GM18511 (cell line): ENCODE measurements at regions not wholly inside any gene's neighbourhood (a gene's known extent, or its start where the extent isn't known, plus 50 kb on each side); places are given as distances from the start of the nearest gene placed in this dataset.
"Not testable (repeated sequence)": the region's sequence is repeated elsewhere in the genome, so short reads cannot be mapped to it uniquely, and the experiment has no call there.

Experiments used
- ATAC-seq: cut with Tn5 transposase; IDR thresholded peaks from one replicate; pipeline ENCODE4 v1.9.1; 2021; ENCODE audit warnings: mild to moderate bottlenecking, moderate library complexity; ENCODE audit not compliant: unreplicated experiment

DNA sequence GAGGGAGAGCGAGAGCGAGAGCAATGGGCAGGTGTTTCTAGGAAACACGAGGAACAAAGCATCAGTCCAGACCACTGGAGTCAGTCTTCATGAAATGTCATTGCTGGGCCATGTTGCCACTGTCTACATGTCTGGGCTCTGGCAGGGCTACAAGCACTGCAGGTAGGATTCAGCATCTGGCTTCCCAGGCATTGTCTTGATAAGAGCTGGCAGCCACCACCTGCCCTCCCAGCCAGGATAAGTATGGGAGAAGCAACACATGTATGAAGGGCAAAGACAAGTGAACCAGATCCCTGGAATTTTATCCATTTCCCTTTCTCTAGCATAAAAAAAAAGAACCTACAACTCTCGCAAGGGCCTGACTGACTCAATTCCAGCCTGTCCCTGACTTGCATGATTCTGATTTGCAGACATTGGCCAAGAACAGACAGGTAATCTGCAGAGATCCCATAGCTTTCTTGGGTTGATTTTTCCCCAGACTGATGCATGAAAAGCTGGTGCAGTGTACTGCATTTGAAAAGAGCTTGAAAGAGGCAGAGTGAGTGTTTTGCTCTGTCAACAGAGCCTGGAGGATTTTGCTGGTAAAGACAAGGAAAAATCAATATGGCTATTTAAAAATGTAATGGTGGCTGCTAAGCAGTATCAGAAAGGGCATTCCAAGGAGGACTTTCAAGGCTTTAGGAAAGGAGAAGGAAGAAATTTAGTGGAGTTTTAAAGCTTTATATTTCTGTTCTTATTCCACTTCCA, 157.2 kb upstream of the MYRIP start:
- no peak for ATAC-seq

- ATAC-seq, result not testable (repeated sequence)
Measured at GRCh38 chr3:39655718-39656117, 153.7 kb upstream of the MYRIP start.

GRCh38 chr3:39657075-39657474, 152.3 kb upstream of the MYRIP start:
- ATAC-seq, result no peak

DNA sequence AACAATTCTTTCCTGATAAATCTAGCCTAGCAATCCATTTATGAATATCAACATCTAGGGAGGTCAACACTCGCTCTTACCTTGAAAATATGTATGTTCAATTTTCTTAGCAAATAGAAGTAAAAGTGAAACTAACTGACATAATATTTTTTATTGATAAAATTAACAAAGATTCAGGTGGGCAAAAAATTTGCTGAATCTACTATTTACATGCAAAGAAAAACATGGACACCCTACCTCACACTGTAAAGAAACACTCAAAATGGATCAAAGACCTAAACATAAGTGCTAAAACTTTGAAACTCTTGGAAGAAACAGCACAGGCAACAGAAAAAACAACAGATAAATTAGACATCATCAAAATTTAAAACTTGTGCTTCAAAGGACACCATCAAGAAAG, 151.6 kb upstream of the MYRIP start:
- ATAC-seq, result no peak

DNA sequence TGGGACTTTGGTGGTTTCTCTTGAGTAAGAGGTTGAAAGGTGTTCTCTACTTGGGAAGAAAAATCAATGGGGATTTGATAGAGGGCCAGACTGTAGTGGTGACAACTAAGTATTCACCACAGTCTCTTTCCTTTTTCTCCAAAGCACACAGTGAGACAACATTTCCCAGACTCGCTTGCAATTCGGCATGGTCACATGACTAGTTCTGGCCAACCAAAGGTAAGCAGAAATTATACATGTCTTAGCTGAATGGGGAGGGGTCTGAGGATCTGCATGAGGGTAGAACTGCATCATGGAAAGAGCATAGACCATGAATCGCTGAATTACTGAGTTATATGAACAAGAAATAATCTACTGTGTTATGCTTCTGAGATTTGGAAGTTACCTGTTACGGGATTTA, 144.5 kb upstream of the MYRIP start:
- no peak for ATAC-seq

DNA sequence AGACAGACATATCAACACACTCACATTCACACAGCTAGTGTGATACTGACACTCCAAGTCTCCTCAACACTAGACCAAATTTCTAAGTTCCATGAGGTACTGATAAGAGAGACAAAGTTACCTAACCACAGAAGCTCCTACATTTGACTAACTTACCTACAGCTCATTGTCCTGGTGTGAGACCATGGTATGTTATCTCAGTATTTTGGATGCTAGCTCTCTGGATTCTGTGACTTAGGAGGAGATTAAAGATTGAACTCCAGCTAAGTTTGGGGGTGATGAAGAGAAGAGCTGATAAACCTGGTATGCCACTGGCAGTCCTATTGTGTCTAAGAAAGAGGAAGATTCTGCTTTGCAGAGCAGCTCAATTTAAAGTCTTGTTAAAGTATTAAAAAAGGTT, 144.0 kb upstream of the MYRIP start:
- ATAC-seq, result no peak

DNA sequence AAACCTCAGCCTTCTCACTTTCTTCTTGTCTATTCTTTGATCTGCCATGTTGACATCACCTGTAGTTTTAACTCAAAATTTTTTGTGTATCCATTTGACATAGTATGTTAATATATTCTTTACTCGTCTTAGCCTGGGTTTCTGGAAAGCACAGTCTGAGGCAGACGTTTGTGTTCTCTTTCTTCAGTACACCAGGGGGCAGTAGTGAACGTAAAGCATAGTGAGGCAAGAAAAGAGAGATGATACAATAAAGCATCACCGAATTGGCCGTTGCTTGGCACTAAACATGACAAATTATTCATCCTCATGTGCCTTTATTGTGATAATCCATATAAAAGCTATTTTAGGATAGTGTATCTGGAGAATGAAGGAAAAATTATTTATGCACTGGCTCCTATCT, 141.0 kb upstream of the MYRIP start:
- no peak for ATAC-seq

DNA sequence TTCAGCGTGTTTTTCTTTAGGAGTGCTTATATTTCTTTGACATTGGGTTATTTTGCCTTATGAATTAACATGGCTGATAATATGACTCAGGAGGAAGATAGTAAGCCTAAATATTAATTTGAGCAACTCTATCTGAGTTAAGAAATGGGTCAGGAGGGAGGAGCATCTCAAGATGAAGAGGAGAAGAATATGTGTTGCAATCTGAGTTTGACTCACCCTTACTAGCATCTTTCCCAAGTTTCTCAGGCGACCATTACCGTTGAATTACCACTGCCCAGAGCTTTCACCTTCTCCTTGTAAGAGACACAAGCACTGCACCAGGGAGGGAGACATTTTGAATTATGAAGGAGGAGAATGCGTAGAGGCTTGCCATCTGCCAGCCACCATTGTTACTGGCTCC, 138.3 kb upstream of the MYRIP start:
- ATAC-seq, result no peak

- ATAC-seq, result no peak
Measured at GRCh38 chr3:39671600-39671999, 137.8 kb upstream of the MYRIP start.

- ATAC-seq, result no peak
Measured at GRCh38 chr3:39705351-39705900, 104.0 kb upstream of the MYRIP start.

- ATAC-seq, result peak; percentile 80
Measured at GRCh38 chr3:39707314-39707909, 102.0 kb upstream of the MYRIP start.

DNA sequence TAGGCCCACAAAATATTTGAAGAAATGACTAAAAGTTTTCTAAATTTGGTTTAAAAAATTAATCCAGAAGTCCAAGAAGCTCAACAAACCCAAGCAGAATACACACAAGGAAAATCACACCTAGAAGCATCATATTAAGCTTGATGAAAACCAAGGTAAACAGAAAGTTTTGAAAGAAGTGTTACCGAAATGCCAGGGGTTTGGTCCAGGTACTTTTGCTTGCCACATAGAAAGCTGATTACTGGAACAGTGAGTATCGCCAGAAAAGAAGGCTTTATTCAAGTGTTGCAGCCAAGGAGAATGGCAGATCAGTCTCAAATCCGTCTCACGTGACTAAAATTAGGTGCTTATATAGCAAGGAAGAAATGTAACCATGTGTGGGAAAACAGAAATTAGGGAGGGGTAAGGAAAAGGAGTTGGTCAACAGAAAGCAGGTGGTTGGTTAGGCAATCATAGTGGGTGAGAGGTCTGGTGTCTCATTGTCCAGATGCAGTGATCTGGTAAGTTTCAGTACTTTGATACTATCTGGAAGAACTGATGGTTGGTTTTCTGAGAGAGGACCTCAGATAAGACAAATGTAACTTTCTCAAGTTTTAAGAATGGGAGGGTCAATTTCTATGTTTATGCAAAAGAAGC, 96.9 kb upstream of the MYRIP start:
- ATAC-seq, result no peak

DNA sequence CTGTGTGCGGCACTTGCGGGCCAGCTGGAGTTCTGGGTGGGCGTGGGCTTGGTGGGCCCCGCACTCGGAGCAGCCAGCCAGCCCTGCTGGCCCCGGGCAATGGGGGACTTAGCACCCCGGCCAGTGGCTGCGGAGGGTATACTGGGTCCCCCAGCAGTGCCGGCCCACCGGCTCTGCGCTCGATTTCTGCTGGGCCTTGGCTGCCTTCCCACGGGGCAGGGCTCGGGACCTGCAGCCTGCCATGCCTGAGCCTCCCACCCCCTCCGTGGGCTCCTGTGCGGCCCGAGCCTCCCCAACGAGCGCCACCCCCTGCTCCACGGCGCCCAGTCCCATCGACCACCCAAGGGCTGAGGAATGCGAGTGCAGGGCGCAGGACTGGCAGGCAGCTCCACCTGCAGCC, 96.1 kb upstream of the MYRIP start:
- not testable (repeated sequence) for ATAC-seq

DNA sequence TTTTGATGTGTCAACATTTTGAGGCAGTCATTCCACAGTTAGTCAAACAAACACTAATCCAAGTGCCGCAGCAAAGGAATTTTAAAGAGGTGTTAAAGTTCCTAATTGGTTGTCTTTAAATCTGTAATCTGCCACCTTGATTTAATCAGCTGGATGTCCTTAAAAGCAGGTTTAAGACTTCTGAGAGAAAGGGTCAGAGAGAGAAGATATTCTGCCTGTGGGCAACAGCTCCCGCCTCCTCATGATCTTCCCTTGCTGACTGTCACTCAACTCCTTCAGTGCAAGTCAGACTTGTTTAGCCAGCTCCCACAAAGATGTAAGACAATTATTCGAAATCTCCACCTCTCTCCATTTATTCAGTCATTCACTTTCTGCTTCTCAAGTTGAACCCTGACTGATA, 92.6 kb upstream of the MYRIP start:
- ATAC-seq, result no peak

- ATAC-seq, result no peak
Measured at GRCh38 chr3:39718674-39719595, 90.5 kb upstream of the MYRIP start.

DNA sequence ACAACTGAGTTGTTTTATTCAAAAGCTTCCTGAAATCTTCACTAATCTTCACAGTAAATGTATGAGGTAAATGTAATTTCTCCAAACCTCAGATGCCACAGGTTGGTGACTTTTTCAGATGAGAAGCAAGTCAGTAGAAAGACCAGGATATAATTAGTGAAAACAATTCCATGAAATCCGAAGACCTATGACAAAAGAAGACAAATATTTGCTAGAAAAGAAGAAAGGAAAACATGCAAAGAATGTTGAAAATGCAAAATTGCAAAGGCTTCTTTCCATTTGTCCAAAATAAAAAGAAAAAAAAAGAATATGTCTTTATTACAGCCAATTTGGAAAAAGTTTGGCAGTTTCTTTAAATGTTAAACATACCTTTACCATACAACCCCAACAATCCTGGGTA, 88.3 kb upstream of the MYRIP start:
- ATAC-seq, result no peak

- peak; percentile 46 for ATAC-seq
Measured at GRCh38 chr3:39724233-39724846, 85.1 kb upstream of the MYRIP start.

DNA sequence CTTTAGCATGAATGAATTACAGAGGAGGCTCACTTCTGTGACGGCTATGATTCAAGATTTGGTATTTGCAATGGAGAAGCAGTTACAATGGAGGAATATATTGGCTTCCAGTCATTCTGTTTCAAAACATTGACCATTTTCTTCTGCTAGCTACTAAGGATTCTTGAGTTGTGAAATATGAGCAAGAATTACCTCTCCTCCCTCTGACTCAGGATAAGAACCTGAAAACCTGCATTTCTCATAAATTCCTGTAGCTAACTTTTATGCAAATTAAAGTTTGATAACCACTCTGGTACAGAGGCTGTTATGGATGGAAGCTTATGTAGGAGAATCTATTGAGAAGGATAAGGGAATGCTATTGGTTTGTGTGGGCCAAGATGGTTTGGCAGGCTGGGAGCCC, 84.1 kb upstream of the MYRIP start:
- no peak for ATAC-seq

DNA sequence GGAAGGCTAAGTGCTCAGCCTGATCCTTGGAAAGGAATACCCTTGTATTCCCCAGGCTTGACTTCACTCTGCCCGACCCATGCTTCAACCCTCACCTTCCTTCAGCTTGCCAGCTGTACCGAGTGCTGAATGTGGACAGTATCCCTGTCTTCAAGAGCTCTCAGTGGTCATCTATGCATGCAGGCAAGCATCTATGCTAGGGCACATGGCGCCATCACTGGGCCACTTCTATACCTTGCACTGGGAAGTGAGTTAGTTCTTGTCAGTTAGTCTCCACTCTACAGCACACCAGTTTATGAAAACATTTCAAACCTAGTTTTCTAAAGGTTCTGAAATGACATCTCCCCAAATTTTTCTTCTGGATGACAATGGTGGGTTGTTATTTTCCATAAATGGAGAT, 82.0 kb upstream of the MYRIP start:
- ATAC-seq, result no peak

GRCh38 chr3:39733804-39734203, 75.6 kb upstream of the MYRIP start:
- no peak for ATAC-seq

DNA sequence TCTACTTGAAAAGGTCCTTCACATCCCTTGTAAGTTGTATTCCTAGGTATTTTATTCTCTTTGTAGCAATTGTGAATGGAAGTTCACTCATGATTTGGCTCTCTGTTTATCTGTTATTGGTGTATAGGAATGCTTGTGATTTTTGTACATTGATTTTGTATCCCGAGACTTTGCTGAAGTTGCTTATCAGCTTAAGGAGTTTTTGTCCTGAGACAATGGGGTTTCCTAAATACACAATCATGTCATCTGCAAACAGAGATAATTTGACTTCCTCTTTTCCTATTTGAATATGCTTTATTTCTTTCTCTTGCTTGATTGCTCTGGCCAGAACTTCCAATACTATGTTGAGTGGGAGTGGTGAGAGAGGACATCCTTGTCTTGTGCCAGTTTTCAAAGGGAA, 69.8 kb upstream of the MYRIP start:
- not testable (repeated sequence) for ATAC-seq
